HG02852 (cell line): ENCODE measurements at regions not wholly inside any gene's neighbourhood (a gene's known extent, or its start where the extent isn't known, plus 50 kb on each side); places are given as distances from the start of the nearest gene placed in this dataset.

Source experiments
- ATAC-seq: cut with Tn5 transposase; IDR thresholded peaks from one replicate; pipeline ENCODE4 v1.9.1; 2021; ENCODE audit warnings: mild to moderate bottlenecking, moderate library complexity; ENCODE audit not compliant: unreplicated experiment

DNA sequence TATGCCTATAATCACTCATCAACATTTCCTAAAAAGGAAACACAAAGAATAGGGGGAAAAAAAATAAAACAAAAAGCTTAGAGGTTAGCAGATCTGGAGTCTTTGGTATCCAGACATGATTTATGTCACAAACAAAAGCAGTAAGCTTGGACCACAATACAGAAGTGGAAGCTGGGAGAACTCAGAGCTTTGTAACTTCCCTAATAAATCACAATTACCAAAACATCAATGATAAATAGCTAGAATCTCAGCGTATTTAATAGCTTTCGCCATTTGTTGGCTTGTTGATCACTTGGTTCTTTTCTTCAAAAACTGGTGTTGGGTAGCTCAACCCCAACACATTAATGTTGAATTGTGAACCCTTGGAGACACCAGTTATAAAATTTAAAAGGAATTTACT is 392.5 kb downstream of the IRS1 start:
- ATAC-seq, result no peak

DNA sequence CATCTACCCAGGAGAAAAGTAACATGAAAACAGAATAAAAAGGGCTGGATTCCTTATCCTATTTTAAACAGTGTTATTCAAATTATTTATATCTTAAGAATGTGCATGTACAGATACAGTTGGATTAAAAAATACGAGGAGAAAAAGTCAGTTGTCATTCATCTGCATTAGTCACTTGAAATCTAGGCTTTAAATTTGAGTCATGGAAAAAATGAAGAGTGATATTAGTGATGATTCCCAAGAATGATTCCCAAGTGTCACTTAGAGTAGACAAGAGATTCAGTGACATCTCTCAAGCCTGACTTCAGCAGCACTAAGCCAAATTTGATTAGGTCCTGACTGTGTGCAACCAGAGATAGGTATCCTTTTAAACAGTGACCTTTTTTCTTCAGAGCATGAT is 394.2 kb downstream of the IRS1 start:
- no peak for ATAC-seq

- no peak for ATAC-seq
Measured at GRCh38 chr2:226403369-226403768, 396.3 kb downstream of the IRS1 start.

DNA sequence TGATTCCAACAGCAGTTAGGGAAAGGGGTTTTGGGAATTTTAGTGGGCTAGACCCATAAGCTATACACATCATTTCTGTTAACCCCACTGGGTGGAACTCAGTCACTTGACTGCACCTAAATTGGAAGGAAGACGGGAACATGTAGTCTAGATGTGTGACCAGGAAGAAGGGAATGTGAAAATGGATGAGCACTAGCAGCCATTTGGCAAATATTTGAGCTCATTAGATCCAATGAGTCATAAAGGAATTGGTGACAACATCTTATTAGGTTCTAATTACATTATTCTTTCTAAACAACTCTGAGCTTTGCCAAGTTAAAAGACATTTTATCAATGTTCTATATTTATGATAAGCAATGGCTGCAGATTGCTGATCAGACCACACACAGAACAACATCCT is 400.6 kb downstream of the IRS1 start:
- ATAC-seq, result no peak

DNA sequence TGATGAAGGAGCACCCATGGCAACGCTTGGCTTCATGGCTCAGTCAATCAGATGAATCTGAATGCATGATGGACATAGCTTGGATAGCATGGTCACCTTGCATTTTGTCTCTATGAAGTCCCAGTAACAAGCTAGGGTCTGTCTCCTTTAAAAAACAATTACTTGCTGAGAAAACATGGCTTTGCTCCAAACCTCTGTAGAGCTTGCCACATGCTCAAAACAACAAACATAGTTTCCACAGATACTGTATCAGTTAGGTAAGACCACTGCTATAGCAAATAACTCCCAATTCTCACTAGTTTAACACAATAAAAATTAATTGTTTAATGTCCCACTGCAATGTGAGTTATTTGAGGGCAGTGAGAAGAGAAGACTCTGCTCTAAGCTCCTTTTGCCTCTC is 401.0 kb downstream of the IRS1 start:
- no peak for ATAC-seq

- no peak for ATAC-seq
Measured at GRCh38 chr2:226396541-226396940, 403.1 kb downstream of the IRS1 start.

DNA sequence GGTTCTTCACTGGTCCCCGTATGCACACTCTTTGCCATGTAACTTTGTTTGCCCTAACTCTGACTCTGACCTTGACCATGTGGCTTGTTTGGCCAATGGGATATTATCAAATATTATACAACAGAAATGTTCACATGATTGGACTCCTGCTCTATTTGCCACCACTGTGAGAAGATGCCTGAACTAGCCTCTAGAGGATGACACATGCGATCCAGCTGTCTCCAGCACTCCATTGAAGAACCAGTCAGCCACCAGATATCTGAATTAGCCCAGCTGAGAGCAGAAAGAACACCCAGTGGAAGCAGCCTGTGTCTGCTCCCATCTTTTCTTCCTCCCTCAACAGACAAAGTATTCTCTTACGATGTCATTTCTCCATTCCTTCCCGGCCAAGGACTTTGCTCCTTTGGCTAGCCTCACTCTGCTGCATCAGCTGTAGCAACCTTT is 412.1 kb downstream of the IRS1 start:
- ATAC-seq, result no peak

DNA sequence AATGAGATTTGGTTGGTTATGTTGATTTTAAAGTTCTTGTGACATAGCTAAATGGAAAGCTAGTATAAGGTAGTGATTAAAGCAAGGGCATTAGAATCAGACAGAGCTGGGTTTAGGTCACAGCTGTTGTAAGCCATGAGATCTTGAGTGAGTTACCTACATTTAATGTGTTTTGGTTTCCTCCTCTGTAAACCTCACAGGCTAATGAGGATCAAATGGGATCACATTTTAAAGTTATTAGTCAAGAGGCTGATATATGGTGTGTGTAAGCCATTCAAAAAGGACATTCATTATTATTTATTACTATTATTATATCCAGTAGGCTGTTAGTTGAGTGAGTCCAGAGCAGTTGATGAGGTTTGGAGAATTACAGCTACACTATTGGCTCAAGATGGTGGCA is 416.2 kb downstream of the IRS1 start:
- ATAC-seq, result no peak

- no peak for ATAC-seq
Measured at GRCh38 chr2:226380679-226381078, 418.9 kb downstream of the IRS1 start.

DNA sequence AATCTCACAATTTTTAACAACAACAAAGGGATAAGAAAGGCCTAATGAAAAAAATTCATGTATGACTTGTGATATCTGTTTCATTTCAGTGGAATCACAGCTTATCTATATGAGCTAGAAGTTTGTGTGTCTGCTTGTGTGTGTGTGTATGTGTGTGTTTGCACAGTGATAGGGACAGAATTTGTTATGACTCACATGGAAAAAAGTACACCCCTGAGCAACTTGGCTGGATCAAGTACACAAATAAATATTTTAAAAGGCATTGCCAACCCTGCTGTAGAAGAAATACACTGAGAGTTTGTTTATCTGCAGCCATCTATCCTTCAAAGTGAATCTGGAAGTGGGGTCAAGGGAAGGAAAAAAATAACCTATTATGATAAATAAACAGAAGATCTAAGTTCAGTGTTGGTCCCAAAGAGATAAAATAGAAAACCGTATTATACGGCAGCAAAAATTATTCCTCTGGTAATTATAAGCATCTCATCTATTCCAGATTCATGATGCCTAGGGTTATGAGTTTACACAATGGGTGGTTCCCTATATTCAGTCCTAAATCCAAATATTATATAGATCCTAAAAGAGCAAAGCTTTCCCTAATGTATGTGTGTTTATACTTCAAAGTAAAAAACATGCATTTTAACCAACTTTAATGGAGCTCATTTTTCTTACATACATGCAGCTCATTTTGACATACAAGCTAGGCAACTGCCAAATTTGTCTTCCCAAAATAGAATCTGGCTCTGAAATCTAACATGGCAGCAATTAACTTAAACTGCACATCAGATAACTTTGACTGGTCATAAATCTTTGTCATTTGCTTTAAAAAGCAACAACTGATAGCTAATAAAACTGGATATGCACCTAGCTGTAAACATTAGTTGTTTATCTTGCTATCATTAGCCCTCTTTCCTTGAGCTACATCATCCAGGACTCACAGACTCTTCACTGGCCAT is 420.6 kb downstream of the IRS1 start:
- ATAC-seq, result no peak

- no peak for ATAC-seq
Measured at GRCh38 chr2:226376516-226377180, 423.0 kb downstream of the IRS1 start.

DNA sequence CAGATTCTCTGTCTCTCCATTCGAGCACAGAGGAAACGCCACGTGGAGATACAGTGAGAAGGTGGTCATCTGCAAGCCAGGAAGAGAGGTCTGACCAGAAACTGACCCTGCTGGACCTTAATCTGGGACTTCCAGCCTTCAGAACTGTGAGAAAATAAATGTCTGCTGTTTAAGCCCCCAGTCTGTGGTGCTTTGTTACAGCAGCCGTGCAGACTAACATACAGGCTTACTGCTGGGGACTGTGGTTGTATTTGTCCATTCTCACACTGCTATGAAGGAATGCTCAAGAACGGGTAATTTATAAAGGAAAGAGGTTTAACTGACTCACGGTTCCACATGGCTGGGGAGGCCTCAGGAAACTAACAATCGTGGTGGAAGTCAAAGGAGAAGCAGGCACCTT is 432.7 kb downstream of the IRS1 start:
- ATAC-seq, result no peak

DNA sequence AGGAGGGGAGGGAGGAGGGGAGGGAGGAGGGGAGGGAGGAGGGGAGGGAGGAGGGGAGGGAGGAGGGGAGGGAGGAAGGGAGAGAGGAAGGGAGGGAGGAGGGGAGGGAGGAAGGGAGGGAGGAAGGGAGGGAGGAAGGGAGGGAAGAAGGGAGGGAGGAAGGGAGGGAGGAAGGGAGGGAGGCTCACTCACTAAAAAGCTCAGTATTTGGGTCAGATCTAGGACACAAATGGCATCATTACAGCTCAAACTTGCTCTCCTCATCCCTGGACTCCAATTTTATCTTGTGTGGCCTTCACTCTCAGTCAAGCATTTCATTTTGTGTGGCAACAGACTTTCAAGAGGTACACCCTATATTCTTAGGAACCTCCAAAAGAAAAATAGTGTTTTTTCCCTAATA is 435.4 kb downstream of the IRS1 start:
- ATAC-seq, result no peak

DNA sequence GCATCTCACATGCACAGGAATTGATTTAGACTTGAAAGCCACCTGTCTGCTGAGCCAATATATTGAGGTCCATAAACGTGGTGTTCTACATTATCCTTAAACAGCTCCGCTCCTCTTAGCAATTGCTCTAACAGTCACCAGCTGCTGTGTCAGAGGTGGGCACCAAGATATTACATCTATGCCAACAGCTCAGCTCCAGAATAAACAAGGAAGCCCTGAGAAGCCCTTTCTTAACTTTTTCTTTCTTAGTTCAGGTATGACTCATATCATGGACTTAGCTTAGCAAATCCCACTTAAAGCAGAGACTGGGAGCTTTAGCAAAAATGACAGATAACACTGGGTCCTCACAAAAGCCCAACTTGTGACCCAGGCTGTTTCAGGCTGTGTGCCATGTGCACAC is 436.6 kb downstream of the IRS1 start:
- no peak for ATAC-seq

- ATAC-seq, result no peak
Measured at GRCh38 chr2:226360658-226361057, 439.0 kb downstream of the IRS1 start.

DNA sequence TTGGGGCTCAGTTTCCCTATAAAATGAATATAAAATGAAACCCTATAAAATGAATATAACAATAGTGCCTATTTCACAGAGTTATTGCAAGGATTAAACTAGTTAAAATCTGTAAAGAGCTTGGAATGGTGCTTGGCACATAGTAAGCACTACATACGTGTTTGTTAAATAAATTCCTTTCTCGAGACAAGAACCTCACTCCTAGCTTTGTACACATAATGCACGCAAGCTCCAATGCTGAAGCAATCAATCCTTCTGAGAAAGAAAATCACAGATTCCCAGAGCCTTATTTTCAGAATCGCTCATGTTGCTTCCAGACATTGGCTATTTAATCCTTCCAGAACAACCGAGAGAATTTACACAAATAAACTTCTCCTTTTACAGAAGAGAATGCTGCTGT is 440.9 kb downstream of the IRS1 start:
- no peak for ATAC-seq

DNA sequence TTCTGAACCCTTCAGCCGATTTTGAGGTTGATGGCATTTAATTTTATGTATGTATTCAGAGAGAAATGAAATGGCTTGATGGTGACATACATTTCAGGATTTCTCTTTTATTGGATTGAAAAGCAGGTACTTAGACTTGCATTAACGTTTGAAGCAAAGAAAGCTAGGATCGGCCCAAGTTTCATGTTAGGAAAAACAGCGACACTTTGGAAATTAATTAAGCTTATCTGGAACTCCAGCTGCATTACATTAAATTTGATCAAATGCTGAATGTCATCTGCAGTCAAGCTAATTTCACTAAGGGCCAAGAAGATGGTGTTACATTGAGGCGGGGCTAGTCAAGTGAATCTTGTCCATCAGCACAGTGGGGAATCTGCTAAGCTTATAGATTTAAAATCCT is 441.8 kb downstream of the IRS1 start:
- no peak for ATAC-seq

DNA sequence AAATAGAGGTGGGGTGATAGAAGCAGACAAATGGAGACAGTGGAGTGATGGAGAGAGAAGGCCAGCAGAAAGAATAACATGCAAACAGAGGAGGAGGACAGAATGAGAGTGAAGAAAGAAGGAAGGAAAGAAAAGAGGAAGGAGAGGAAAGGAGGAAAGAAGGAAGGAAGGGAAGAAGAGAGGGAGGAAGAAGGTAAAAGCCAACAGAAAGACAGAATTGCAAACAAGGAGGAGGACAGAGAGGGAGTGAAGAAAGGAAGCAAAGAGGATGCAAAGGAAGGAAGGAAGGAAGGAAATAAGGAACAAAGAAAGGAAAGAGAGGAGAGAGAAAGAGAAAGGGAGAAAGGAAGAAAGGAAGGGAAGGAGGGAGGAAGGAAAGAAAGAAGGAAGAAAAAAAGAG is 444.0 kb downstream of the IRS1 start:
- no peak for ATAC-seq

GRCh38 chr2:226354434-226354833 is 445.2 kb downstream of the IRS1 start:
- no peak for ATAC-seq

- ATAC-seq, result no peak
Measured at GRCh38 chr2:226352941-226353560, 446.6 kb downstream of the IRS1 start.

DNA sequence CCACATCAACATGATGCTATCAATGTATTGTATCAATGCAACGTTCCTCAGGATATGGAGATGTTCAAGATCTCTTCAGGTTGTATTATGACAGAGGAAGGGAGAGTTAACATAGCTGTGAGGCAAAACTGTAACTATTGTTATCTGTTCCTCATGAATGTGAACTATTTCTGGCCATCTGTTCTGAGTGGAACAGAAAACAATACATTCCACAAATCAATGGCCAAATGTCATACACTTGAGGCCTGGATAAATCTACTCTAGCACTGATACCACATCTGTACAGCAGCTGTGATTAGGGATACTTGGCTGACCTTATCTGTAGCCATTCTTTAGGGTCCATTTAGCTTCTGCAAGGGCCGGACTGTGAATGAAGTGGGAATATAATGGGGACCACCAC is 447.9 kb downstream of the IRS1 start:
- no peak for ATAC-seq

DNA sequence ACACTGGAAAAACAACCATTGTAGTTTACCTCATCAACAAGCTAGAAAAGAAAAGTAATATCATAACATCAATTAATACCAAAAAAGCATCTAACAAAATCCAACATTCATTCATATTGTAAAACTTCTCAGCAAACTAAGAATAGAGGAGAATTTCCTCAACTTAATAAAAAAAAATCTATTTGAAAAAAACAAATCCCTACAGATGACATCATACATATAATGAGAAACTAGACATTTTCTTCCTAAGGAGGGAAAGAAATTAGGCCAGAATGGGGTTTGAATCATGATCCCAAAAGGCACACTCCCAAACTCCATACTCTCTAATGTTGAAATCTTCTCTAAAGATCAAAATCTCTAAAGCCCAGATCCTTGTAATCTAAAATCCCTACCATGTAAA is 460.0 kb downstream of the IRS1 start:
- ATAC-seq, result no peak
